ENCODE measurements at regions not wholly inside any gene's neighbourhood (a gene's known extent, or its start where the extent isn't known, plus 50 kb on each side); places are given as distances from the start of the nearest gene placed in this dataset.
"Not testable (repeated sequence)": the region's sequence is repeated elsewhere in the genome, so short reads cannot be mapped to it uniquely, and the experiment has no call there.

DNA sequence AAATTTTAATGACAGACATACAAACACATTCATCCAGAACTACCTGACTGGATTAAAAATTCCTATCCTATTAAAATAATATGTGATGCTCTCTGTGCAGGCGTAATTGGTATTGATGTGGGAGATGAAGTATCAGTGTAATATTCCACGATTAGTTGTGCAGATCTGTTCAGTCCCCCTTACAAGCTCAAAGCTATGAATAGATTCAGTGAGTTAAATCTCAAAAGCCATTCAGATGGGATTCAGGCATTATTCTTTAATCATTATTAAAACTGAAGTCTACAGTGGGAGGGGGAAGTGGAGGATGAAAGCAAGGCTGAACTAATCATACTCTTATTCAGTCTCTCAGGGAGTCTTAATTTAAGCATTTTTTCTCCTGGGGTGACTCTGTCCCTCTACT lies 855.8 kb downstream of the EFNA5 start:
- H3K4me3 ChIP-seq (ENCODE audit: low read length) = no peak overlapping the region
- no peak for DNase-seq (ENCODE audit: low read depth)
- no peak for TF ChIP-seq CTCF (conservative IDR thresholded peaks at IDR 0.05; ENCODE audit: low read length)

DNA sequence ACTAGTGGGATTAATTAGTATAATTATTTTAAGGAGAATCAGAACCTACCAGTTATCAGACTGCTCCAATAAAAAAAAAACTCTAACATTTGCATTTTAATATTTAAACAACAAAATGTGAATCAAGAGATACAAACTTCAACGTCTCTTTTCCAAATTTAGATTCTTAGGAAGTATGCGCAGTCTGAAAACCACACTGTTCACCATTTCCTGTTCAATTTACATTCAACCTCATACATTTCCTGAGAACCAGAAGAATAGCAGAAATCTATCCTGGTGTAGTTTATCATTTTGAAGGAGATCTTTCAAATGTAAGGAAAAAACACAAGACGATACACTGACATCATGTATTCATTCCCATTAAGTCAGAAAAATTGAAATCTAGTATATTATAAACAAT lies 869.2 kb downstream of the EFNA5 start:
- H3K4me3 ChIP-seq (ENCODE audit: low read length) = no peak overlapping the region
- DNase-seq (ENCODE audit: low read depth) = no peak
- TF ChIP-seq CTCF (conservative IDR thresholded peaks at IDR 0.05; ENCODE audit: low read length) = no peak

DNA sequence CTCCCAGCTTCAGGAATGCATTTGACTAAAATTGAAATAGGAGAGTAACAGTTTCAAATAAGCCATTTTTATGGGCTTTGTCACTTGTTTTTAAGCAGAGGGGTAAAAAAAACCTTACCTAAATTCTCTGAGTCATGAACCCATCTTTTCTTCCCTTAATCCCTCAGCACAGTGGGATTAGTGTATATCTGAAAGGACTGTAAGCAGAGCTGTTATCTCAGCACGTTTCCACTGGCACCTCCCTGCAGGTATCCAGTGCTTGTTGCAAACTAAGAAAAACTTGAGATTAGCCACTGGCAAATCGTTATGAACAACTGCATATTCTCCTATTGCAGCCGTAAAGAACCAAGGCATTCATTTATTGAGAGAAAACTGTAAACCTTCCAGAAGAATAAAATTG lies 872.7 kb downstream of the EFNA5 start:
- no peak overlapping the region for H3K4me3 ChIP-seq (ENCODE audit: low read length)
- DNase-seq (ENCODE audit: low read depth) = no peak
- no peak for TF ChIP-seq CTCF (conservative IDR thresholded peaks at IDR 0.05; ENCODE audit: low read length)

- no peak overlapping the region for H3K4me3 ChIP-seq (ENCODE audit: low read length)
- DNase-seq (ENCODE audit: low read depth) = no peak
- no peak for TF ChIP-seq CTCF (conservative IDR thresholded peaks at IDR 0.05; ENCODE audit: low read length)
Measured at GRCh38 chr5:106796081-106796480, 874.7 kb downstream of the EFNA5 start.

GRCh38 chr5:106784846-106785245 lies 885.9 kb downstream of the EFNA5 start:
- H3K4me3 ChIP-seq (ENCODE audit: low read length) = no peak overlapping the region
- DNase-seq (ENCODE audit: low read depth) = no peak
- no peak for TF ChIP-seq CTCF (conservative IDR thresholded peaks at IDR 0.05; ENCODE audit: low read length)

- no peak overlapping the region for H3K4me3 ChIP-seq (ENCODE audit: low read length)
- DNase-seq (ENCODE audit: low read depth) = no peak
- TF ChIP-seq CTCF (conservative IDR thresholded peaks at IDR 0.05; ENCODE audit: low read length) = no peak
Measured at GRCh38 chr5:106780355-106780754, 890.4 kb downstream of the EFNA5 start.

DNA sequence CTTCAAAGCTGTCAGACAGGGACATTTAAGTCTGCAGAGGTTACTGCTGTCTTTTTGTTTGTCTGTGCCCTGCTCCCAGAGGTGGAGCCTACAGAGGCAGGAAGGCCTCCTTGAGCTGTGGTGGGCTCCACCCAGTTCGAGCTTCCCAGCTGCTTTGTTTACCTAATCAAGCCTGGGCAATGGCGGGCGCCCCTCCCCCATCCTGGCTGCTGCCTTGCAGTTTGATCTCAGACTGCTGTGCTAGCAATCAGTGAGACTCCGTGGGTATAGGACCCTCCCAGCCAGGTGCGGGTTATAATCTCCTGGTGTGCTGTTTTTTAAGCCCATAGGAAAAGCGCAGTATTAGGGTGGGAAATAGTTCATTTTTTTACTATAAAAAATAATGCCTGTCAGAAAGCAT lies 894.2 kb downstream of the EFNA5 start:
- not testable (repeated sequence) for H3K4me3 ChIP-seq (ENCODE audit: low read length); DNase-seq (ENCODE audit: low read depth)

DNA sequence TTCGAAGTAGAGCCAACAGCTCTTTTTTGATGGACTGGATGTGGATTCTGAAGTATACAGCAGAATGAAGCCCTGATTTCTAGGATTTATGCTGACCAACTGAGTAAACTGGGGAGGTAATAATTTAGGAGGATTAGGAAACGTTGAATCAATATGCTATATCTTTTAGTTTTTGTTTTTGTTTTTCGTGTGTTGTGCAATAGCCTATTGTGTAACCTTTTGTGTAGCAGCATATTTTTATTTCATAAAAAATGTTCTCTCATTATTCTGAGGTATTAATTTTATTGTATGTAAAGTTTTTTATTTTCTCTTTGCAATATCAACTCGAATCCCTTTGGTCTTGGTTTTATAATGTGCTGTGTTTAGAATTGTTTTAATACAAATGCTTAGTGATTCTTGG lies 902.3 kb downstream of the EFNA5 start:
- TF ChIP-seq CTCF (conservative IDR thresholded peaks at IDR 0.05; ENCODE audit: low read length) = no peak
- H3K4me3 ChIP-seq (ENCODE audit: low read length) = no peak overlapping the region
- no peak for DNase-seq (ENCODE audit: low read depth)
